Psoas muscle (tissue), 7 donors: ENCODE measurements at regions not wholly inside any gene's neighbourhood (a gene's known extent, or its start where the extent isn't known, plus 50 kb on each side); places are given as distances from the start of the nearest gene placed in this dataset.

ENCODE experiments used
- ATAC-seq, 4 donors: fragments of 200-7000 bp; cut with Tn5 transposase; one replicate each; pipeline ENCODE4 v1.9.1; 2020; ENCODE audit warnings: moderate library complexity in 3 of 4, mild to moderate bottlenecking in 2 of 4
- DNase-seq, 2 donors: peaks; one replicate each; pipeline ENCODE4 v3.0.0-alpha.2; 2020
- H3K27ac ChIP-seq: fragments of 200-600 bp; one replicate; pipeline ENCODE4 v1.8.0; 2022
- H3K27me3 ChIP-seq, 3 donors: fragments of 200-600 bp in 1 of 3; one replicate each; pipeline versions ENCODE4 v1.6.1 to v1.8.0; 2013 to 2022; ENCODE audit warnings: low read length in 2 of 3, mild to moderate bottlenecking in 2 of 3, moderate library complexity in 1 of 3; ENCODE audit not compliant: insufficient read depth in 3 of 3
- H3K36me3 ChIP-seq, 2 donors: fragments of 200-600 bp in 1 of 2; one replicate each; pipeline versions ENCODE4 v1.6.1 to v1.8.0; 2013 to 2022; ENCODE audit warnings: low read depth in 1 of 2, mild to moderate bottlenecking in 1 of 2, moderate library complexity in 1 of 2; ENCODE audit not compliant: insufficient read depth in 1 of 2
- H3K4me1 ChIP-seq: fragments of 200-600 bp; one replicate; pipeline ENCODE4 v1.8.0; 2022
- H3K4me3 ChIP-seq: fragments of 200-600 bp; one replicate; pipeline ENCODE4 v1.8.0; 2022; ENCODE audit warnings: mild to moderate bottlenecking
- H3K9me3 ChIP-seq: fragments of 200-600 bp; one replicate; pipeline ENCODE4 v1.8.0; 2022
- CTCF ChIP-seq: fragments of 200-600 bp; IDR thresholded peaks from one replicate; pipeline ENCODE4 v1.8.0; 2022; ENCODE audit warnings: antibody characterized with exemption
- WGBS, 3 donors: extraction: QIAGEN DNeasy Blood & Tissue Kit; methylation state at CpG; one replicate each; pipeline versions ENCODE4 v1.1.6 to v1.1.7; 2013; 5-methylcytosine and 5-hydroxymethylcytosine counted together
- intact Hi-C, 2 donors: fragments of 100-400 bp; cut with DNase I; formaldehyde crosslinking; loops; one replicate each; pipeline versions ENCODE4 v1.11.0 to v1.14.2; 2022
- donor health status: healthy with polysubstance abuse.
- donor health status: DM: no; HTN: no; CAD: no; lungs with moderate emphysema.
- donor health status: Bipolar disorder and iron deficiency.
- donor health status: healthy.
- donor health status: DM: yes; HTN: yes; CAD: no.
- donor health status: DM: no; HTN: no; CAD: no.
- donor health status: DM: yes; HTN: yes; CAD: no.

- Histone ChIP-seq H3K27me3 (peaks cover 0 to 4% (median 0%) of the 10 kb centered on the region in 3 donors), H3K36me3 (no peaks in the 10 kb centered on the region), H3K4me3 (no peak overlapping the region), H3K4me1 (no peaks in the 10 kb centered on the region), H3K9me3 (no peaks in the 10 kb centered on the region), H3K27ac (no peak overlapping the region)
- DNase-seq (no peak), ATAC-seq (no peak)
- WGBS, 3 donors: 45 to 53% (median 49%) methylated on average over 3 of the region's 3 CpGs
- intact Hi-C loops: no loop called here
- TF ChIP-seq CTCF: no peak
These were observed 59.2 kb upstream of the TMEM47 start for GRCh38 chrX:34716302-34716701.

- no peaks in the 10 kb centered on the region for H3K27me3 ChIP-seq
- H3K4me3 ChIP-seq: no peak overlapping the region
- ATAC-seq (no peak), DNase-seq (no peak)
- H3K27ac ChIP-seq: no peak overlapping the region
- 37 to 70% (median 58%) methylated on average over 1 of the region's 1 CpG for WGBS, 3 donors
- TF ChIP-seq CTCF: no peak
- no peaks in the 10 kb centered on the region for H3K4me1 ChIP-seq
- H3K9me3 ChIP-seq: no peaks in the 10 kb centered on the region
- intact Hi-C loops: no loop called here
- no peaks in the 10 kb centered on the region for H3K36me3 ChIP-seq
These were observed 77.3 kb upstream of the TMEM47 start for GRCh38 chrX:34734383-34734782.

- 73 to 100% (median 90%) methylated on average over 4 of the region's 4 CpGs for WGBS, 3 donors
- H3K4me3 ChIP-seq: no peak overlapping the region
- H3K36me3 ChIP-seq: no peaks in the 10 kb centered on the region
- H3K4me1 ChIP-seq: no peaks in the 10 kb centered on the region
- DNase-seq: no peak
- ATAC-seq: no peak
- H3K9me3 ChIP-seq: no peaks in the 10 kb centered on the region
- H3K27ac ChIP-seq: no peak overlapping the region
- intact Hi-C loops: no loop called here
- H3K27me3 ChIP-seq: no peaks in the 10 kb centered on the region
- TF ChIP-seq CTCF: no peak
These were observed 87.4 kb upstream of the TMEM47 start for GRCh38 chrX:34744521-34744920.

GRCh38 chrX:34749896-34750295 lies 92.8 kb upstream of the TMEM47 start:
- intact Hi-C loops: no loop called here
- Histone ChIP-seq H3K27me3 (no peaks in the 10 kb centered on the region), H3K9me3 (no peaks in the 10 kb centered on the region), H3K27ac (no peak overlapping the region), H3K4me1 (no peaks in the 10 kb centered on the region), H3K4me3 (no peak overlapping the region), H3K36me3 (no peaks in the 10 kb centered on the region)
- no peak for DNase-seq
- no peak for ATAC-seq
- WGBS, 3 donors: 67 to 85% (median 80%) methylated on average over 5 of the region's 5 CpGs
- no peak for TF ChIP-seq CTCF

- TF ChIP-seq CTCF: no peak
- 45 to 58% (median 49%) methylated on average over 1 to 2 of the region's 2 CpGs for WGBS, 3 donors
These were observed 107.8 kb upstream of the TMEM47 start for GRCh38 chrX:34764852-34765361.

More at GRCh38 chrX:34764852-34765361, 107.8 kb upstream of the TMEM47 start:
- DNase-seq (no peak), ATAC-seq (no peak)
- Histone ChIP-seq H3K4me3 (no peak overlapping the region), H3K27ac (no peak overlapping the region), H3K36me3 (no peaks in the 10 kb centered on the region), H3K27me3 (peaks cover 0 to 4% (median 0%) of the 10 kb centered on the region in 3 donors), H3K9me3 (no peaks in the 10 kb centered on the region), H3K4me1 (no peaks in the 10 kb centered on the region)
- intact Hi-C loops: no loop called here
